ENCODE measurements at regions not wholly inside any gene's neighbourhood (a gene's known extent, or its start where the extent isn't known, plus 50 kb on each side); places are given as distances from the start of the nearest gene placed in this dataset.

- intact Hi-C loops (cut with DNase I), result no loop called here
Observed at GRCh38 chr3:147471741-147472140, 62.6 kb downstream of the ZIC1 start.

GRCh38 chr3:147472846-147473245, 63.7 kb downstream of the ZIC1 start:
- intact Hi-C loops (cut with DNase I), result no loop called here
- 88 to 100% methylated on average over 1 of the region's 1 CpG for WGBS, 2 donors
- Histone ChIP-seq H3K27me3 (ENCODE audit: control insufficient read depth in 1 of 2, insufficient read depth in 2 of 2, low read length in 1 of 2) (no peaks in the 10 kb centered on the region), H3K36me3 (ENCODE audit: control insufficient read depth in 1 of 2, insufficient read depth in 2 of 2, low read length in 1 of 2) (no peaks in the 10 kb centered on the region), H3K27ac (ENCODE audit: low read depth in 1 of 2, low read length in 2 of 2) (no peak overlapping the region), H3K4me3 (ENCODE audit: low read length in 2 of 2) (no peak overlapping the region), H3K9me3 (ENCODE audit: control insufficient read depth, low read length) (no peaks in the 10 kb centered on the region), H3K4me1 (ENCODE audit: control insufficient read depth in 1 of 2, insufficient read depth in 2 of 2, low read length in 2 of 2) (no peaks in the 10 kb centered on the region)
- DNase-seq, result no peak
- ATAC-seq (ENCODE audit: low FRiP score), result no peak

More at GRCh38 chr3:147471741-147472140, 62.6 kb downstream of the ZIC1 start:
- H3K27me3 ChIP-seq (ENCODE audit: control insufficient read depth in 1 of 2, insufficient read depth in 2 of 2, low read length in 1 of 2), result no peaks in the 10 kb centered on the region
- no peaks in the 10 kb centered on the region for H3K9me3 ChIP-seq (ENCODE audit: control insufficient read depth, low read length)
- no peak overlapping the region for H3K27ac ChIP-seq (ENCODE audit: low read depth in 1 of 2, low read length in 2 of 2)
- no peak overlapping the region for H3K4me3 ChIP-seq (ENCODE audit: low read length in 2 of 2)
- no peak for DNase-seq
- no peaks in the 10 kb centered on the region for H3K36me3 ChIP-seq (ENCODE audit: control insufficient read depth in 1 of 2, insufficient read depth in 2 of 2, low read length in 1 of 2)
- H3K4me1 ChIP-seq (ENCODE audit: control insufficient read depth in 1 of 2, insufficient read depth in 2 of 2, low read length in 2 of 2), result no peaks in the 10 kb centered on the region
- ATAC-seq (ENCODE audit: low FRiP score), result no peak
- 92 to 93% methylated on average over 5 of the region's 5 CpGs for WGBS, 2 donors

GRCh38 chr3:147483145-147483544, 74.0 kb downstream of the ZIC1 start:
- H3K27ac ChIP-seq (ENCODE audit: low read depth in 1 of 2, low read length in 2 of 2), result no peak overlapping the region
- WGBS, 2 donors, result 58 to 64% methylated on average over 1 of the region's 1 CpG
- DNase-seq (no peak), ATAC-seq (ENCODE audit: low FRiP score) (no peak)
- H3K27me3 ChIP-seq (ENCODE audit: control insufficient read depth in 1 of 2, insufficient read depth in 2 of 2, low read length in 1 of 2), result no peaks in the 10 kb centered on the region
- H3K4me3 ChIP-seq (ENCODE audit: low read length in 2 of 2), result no peak overlapping the region
- H3K36me3 ChIP-seq (ENCODE audit: control insufficient read depth in 1 of 2, insufficient read depth in 2 of 2, low read length in 1 of 2), result no peaks in the 10 kb centered on the region
- H3K9me3 ChIP-seq (ENCODE audit: control insufficient read depth, low read length), result no peaks in the 10 kb centered on the region
- intact Hi-C loops (cut with DNase I), result no loop called here
- H3K4me1 ChIP-seq (ENCODE audit: control insufficient read depth in 1 of 2, insufficient read depth in 2 of 2, low read length in 2 of 2), result peaks cover 0 to 1% of the 10 kb centered on the region in 2 donors

DNA sequence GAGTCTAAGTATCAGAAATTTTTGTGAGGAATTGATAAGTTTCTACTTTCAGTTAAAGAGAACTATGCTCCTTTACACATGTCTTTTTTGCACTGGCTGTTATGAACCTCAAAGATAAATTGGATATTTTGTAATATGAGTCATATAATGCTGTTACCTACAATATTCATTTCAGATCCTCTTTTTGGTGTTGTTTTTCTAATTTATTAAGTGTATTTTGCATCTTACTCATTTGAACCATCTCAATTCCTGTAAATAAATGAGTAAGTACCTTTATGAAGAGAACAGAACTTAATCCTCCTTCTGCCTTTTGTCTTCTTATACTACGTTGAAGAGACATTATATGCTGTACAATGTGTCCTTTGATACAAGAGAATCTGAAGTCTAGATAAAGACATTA, 74.4 kb downstream of the ZIC1 start:
- Histone ChIP-seq H3K9me3 (ENCODE audit: control insufficient read depth, low read length) (no peaks in the 10 kb centered on the region), H3K27me3 (ENCODE audit: control insufficient read depth in 1 of 2, insufficient read depth in 2 of 2, low read length in 1 of 2) (no peaks in the 10 kb centered on the region), H3K4me1 (ENCODE audit: control insufficient read depth in 1 of 2, insufficient read depth in 2 of 2, low read length in 2 of 2) (peaks cover 0 to 1% of the 10 kb centered on the region in 2 donors), H3K27ac (ENCODE audit: low read depth in 1 of 2, low read length in 2 of 2) (no peak overlapping the region), H3K4me3 (ENCODE audit: low read length in 2 of 2) (no peak overlapping the region), H3K36me3 (ENCODE audit: control insufficient read depth in 1 of 2, insufficient read depth in 2 of 2, low read length in 1 of 2) (no peaks in the 10 kb centered on the region)
- ATAC-seq (ENCODE audit: low FRiP score) (no peak), DNase-seq (no peak)
- 80 to 86% methylated on average over 1 of the region's 1 CpG for WGBS, 2 donors
- intact Hi-C loops (cut with DNase I), result no loop called here

GRCh38 chr3:147493065-147493464, 83.9 kb downstream of the ZIC1 start:
- no peaks in the 10 kb centered on the region for H3K36me3 ChIP-seq (ENCODE audit: control insufficient read depth in 1 of 2, insufficient read depth in 2 of 2, low read length in 1 of 2)
- H3K27me3 ChIP-seq (ENCODE audit: control insufficient read depth in 1 of 2, insufficient read depth in 2 of 2, low read length in 1 of 2), result no peaks in the 10 kb centered on the region
- no peaks in the 10 kb centered on the region for H3K9me3 ChIP-seq (ENCODE audit: control insufficient read depth, low read length)
- H3K4me1 ChIP-seq (ENCODE audit: control insufficient read depth in 1 of 2, insufficient read depth in 2 of 2, low read length in 2 of 2), result no peaks in the 10 kb centered on the region
- no peak overlapping the region for H3K4me3 ChIP-seq (ENCODE audit: low read length in 2 of 2)
- 88 to 93% methylated on average over 5 of the region's 5 CpGs for WGBS, 2 donors
- no peak for ATAC-seq (ENCODE audit: low FRiP score)
- H3K27ac ChIP-seq (ENCODE audit: low read depth in 1 of 2, low read length in 2 of 2), result no peak overlapping the region
- intact Hi-C loops (cut with DNase I), result no loop called here
- no peak for DNase-seq

DNA sequence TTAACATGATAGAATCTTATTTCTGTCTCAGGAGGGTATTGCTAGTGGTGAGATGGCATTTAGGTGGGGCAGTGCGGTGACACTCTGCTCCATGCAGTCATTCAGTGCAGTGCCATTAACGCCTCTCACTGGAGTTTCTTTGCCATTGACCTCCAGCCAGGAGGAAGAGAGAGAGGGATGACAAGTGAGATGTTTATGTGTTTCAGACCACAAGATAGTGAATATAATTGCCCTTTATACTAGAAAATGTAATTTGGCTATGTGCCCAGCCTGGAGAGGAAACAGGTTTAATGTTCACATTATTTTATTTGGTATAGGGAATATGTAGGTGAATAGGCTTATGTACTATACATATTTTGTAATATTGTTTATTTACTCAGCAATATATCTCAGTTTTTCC, 84.5 kb downstream of the ZIC1 start:
- DNase-seq, result no peak
- Histone ChIP-seq H3K4me1 (ENCODE audit: control insufficient read depth in 1 of 2, insufficient read depth in 2 of 2, low read length in 2 of 2) (no peaks in the 10 kb centered on the region), H3K36me3 (ENCODE audit: control insufficient read depth in 1 of 2, insufficient read depth in 2 of 2, low read length in 1 of 2) (no peaks in the 10 kb centered on the region), H3K9me3 (ENCODE audit: control insufficient read depth, low read length) (no peaks in the 10 kb centered on the region), H3K27me3 (ENCODE audit: control insufficient read depth in 1 of 2, insufficient read depth in 2 of 2, low read length in 1 of 2) (no peaks in the 10 kb centered on the region), H3K27ac (ENCODE audit: low read depth in 1 of 2, low read length in 2 of 2) (no peak overlapping the region), H3K4me3 (ENCODE audit: low read length in 2 of 2) (no peak overlapping the region)
- intact Hi-C loops (cut with DNase I), result no loop called here
- WGBS, 2 donors, result 90 to 93% methylated on average over 2 of the region's 2 CpGs
- ATAC-seq (ENCODE audit: low FRiP score), result no peak

GRCh38 chr3:147497286-147497685, 88.1 kb downstream of the ZIC1 start:
- ATAC-seq (ENCODE audit: low FRiP score), result no peak
- no peaks in the 10 kb centered on the region for H3K9me3 ChIP-seq (ENCODE audit: control insufficient read depth, low read length)

GRCh38 chr3:147507638-147508286, 98.6 kb downstream of the ZIC1 start:
- Histone ChIP-seq H3K27ac (ENCODE audit: low read depth in 1 of 2, low read length in 2 of 2) (no peak overlapping the region), H3K4me3 (ENCODE audit: low read length in 2 of 2) (no peak overlapping the region), H3K4me1 (ENCODE audit: control insufficient read depth in 1 of 2, insufficient read depth in 2 of 2, low read length in 2 of 2) (no peaks in the 10 kb centered on the region), H3K9me3 (ENCODE audit: control insufficient read depth, low read length) (no peaks in the 10 kb centered on the region), H3K36me3 (ENCODE audit: control insufficient read depth in 1 of 2, insufficient read depth in 2 of 2, low read length in 1 of 2) (no peaks in the 10 kb centered on the region), H3K27me3 (ENCODE audit: control insufficient read depth in 1 of 2, insufficient read depth in 2 of 2, low read length in 1 of 2) (no peaks in the 10 kb centered on the region)
- intact Hi-C loops (cut with DNase I), result no loop called here
- DNase-seq (no peak), ATAC-seq (ENCODE audit: low FRiP score) (peak; percentile 26)
- 73 to 74% methylated on average over 3 of the region's 3 CpGs for WGBS, 2 donors

More at GRCh38 chr3:147497286-147497685, 88.1 kb downstream of the ZIC1 start:
- intact Hi-C loops (cut with DNase I), result no loop called here
- H3K27ac ChIP-seq (ENCODE audit: low read depth in 1 of 2, low read length in 2 of 2), result no peak overlapping the region
- H3K36me3 ChIP-seq (ENCODE audit: control insufficient read depth in 1 of 2, insufficient read depth in 2 of 2, low read length in 1 of 2), result no peaks in the 10 kb centered on the region
- H3K4me1 ChIP-seq (ENCODE audit: control insufficient read depth in 1 of 2, insufficient read depth in 2 of 2, low read length in 2 of 2), result no peaks in the 10 kb centered on the region
- no peak overlapping the region for H3K4me3 ChIP-seq (ENCODE audit: low read length in 2 of 2)
- WGBS, 2 donors, result 81% methylated on average over 5 of the region's 5 CpGs
- no peaks in the 10 kb centered on the region for H3K27me3 ChIP-seq (ENCODE audit: control insufficient read depth in 1 of 2, insufficient read depth in 2 of 2, low read length in 1 of 2)
- DNase-seq, result no peak

DNA sequence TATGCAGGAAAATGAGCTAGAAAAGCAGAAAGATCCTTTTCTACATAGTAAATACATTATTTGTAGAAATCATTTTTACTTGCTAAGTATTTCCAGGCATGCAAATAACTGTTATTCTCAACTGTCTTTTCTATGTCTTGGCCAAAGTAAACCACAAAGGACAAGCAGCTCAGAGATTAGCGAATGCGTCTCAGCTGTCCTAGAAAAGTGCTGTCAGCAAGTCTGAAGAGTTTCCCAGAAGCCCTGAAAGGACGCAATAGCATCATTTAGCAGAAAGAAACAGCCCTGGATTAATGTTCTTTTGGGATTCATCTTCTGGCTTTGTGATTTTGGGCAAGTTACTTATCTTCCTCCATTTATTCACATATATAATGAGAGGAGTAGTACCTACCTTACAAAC, 100.3 kb downstream of the ZIC1 start:
- no peaks in the 10 kb centered on the region for H3K9me3 ChIP-seq (ENCODE audit: control insufficient read depth, low read length)
- no peak overlapping the region for H3K4me3 ChIP-seq (ENCODE audit: low read length in 2 of 2)
- H3K27ac ChIP-seq (ENCODE audit: low read depth in 1 of 2, low read length in 2 of 2), result no peak overlapping the region
- no peak for ATAC-seq (ENCODE audit: low FRiP score)
- WGBS, 2 donors, result 37 to 38% methylated on average over 3 of the region's 3 CpGs
- intact Hi-C loops (cut with DNase I), result no loop called here
- H3K36me3 ChIP-seq (ENCODE audit: control insufficient read depth in 1 of 2, insufficient read depth in 2 of 2, low read length in 1 of 2), result no peaks in the 10 kb centered on the region
- no peaks in the 10 kb centered on the region for H3K4me1 ChIP-seq (ENCODE audit: control insufficient read depth in 1 of 2, insufficient read depth in 2 of 2, low read length in 2 of 2)
- DNase-seq, result no peak
- H3K27me3 ChIP-seq (ENCODE audit: control insufficient read depth in 1 of 2, insufficient read depth in 2 of 2, low read length in 1 of 2), result no peaks in the 10 kb centered on the region
